MM.1S (cell line): ENCODE measurements at regions not wholly inside any gene's neighbourhood (a gene's known extent, or its start where the extent isn't known, plus 50 kb on each side); places are given as distances from the start of the nearest gene placed in this dataset.
"Not testable (repeated sequence)": the region's sequence is repeated elsewhere in the genome, so short reads cannot be mapped to it uniquely, and the experiment has no call there.

Experiments used
- DNase-seq: peaks from one replicate; pipeline ENCODE4 v3.0.0-alpha.2; 2015
- H2AFZ ChIP-seq: fragments of 300-600 bp; sonication (generic); 2 replicates; pipeline ENCODE4 v1.6.0; 2016; ENCODE audit warnings: antibody characterized with exemption, low read length
- H3F3A ChIP-seq: fragments of 300-600 bp; sonication (generic); 2 replicates; pipeline ENCODE4 v1.6.1; 2016; ENCODE audit warnings: mild to moderate bottlenecking, antibody characterized with exemption, low read length, moderate library complexity, mixed read lengths; ENCODE audit not compliant: insufficient read depth
- H3K27ac ChIP-seq: fragments of 300-600 bp; sonication (generic); 2 replicates; pipeline ENCODE4 v1.5.1; 2016; ENCODE audit warnings: mild to moderate bottlenecking, low read length
- H3K27me3 ChIP-seq: fragments of 300-600 bp; sonication (generic); replicated peaks from 2 replicates; pipeline ENCODE4 v1.6.0; 2016; ENCODE audit warnings: low read length; ENCODE audit not compliant: insufficient read depth
- H3K36me3 ChIP-seq: fragments of 300-600 bp; sonication (generic); replicated peaks from 2 replicates; pipeline ENCODE4 v1.6.1; 2016; ENCODE audit warnings: mild to moderate bottlenecking, low read length, mixed read lengths; ENCODE audit not compliant: insufficient read depth
- H3K4me1 ChIP-seq: fragments of 300-600 bp; sonication (generic); 2 replicates; pipeline ENCODE4 v1.6.1; 2016; ENCODE audit warnings: low read length, mixed read lengths
- H3K4me2 ChIP-seq: fragments of 300-600 bp; sonication (generic); 2 replicates; pipeline ENCODE4 v1.6.0; 2016; ENCODE audit warnings: low read depth, low read length
- H3K4me3 ChIP-seq: fragments of 300-600 bp; sonication (generic); 2 replicates; pipeline ENCODE4 v1.5.1; 2016; ENCODE audit warnings: low read length, mixed read lengths
- H3K79me2 ChIP-seq: fragments of 300-600 bp; sonication (generic); 2 replicates; pipeline ENCODE4 v1.6.1; 2016; ENCODE audit warnings: mixed run types, low read length, mixed read lengths
- H3K9ac ChIP-seq: fragments of 300-600 bp; sonication (generic); 2 replicates; pipeline ENCODE4 v1.6.1; 2016; ENCODE audit warnings: low read length, mixed read lengths
- H3K9me2 ChIP-seq: fragments of 300-600 bp; sonication (generic); replicated peaks from 2 replicates; pipeline ENCODE4 v1.6.1; 2016; ENCODE audit warnings: mild to moderate bottlenecking, low read length, mixed read lengths; ENCODE audit not compliant: insufficient read depth
- H3K9me3 ChIP-seq: fragments of 300-600 bp; sonication (generic); replicated peaks from 2 replicates; pipeline ENCODE4 v1.6.1; 2016; ENCODE audit warnings: mild to moderate bottlenecking, low read length, mixed read lengths; ENCODE audit not compliant: insufficient read depth
- H4K20me1 ChIP-seq: fragments of 300-600 bp; sonication (generic); 2 replicates; pipeline ENCODE4 v1.6.1; 2016; ENCODE audit warnings: mild to moderate bottlenecking, low read length, moderate library complexity, mixed read lengths; ENCODE audit not compliant: insufficient read depth
- EZH2 ChIP-seq: fragments of 300-600 bp; sonication (generic); optimal IDR thresholded peaks from 2 replicates; pipeline ENCODE3; 2017; ENCODE audit warnings: low read depth, mild to moderate bottlenecking, antibody characterized with exemption, low read length, mixed read lengths
- EZH2phosphoT487 ChIP-seq: fragments of 300-600 bp; sonication (generic); IDR thresholded peaks from 2 replicates; pipeline ENCODE4 v1.6.1; 2018; ENCODE audit warnings: antibody characterized with exemption, low read length
- TF ChIP-seq, protein P1 (sequence below): fragments of 300-600 bp; sonication (generic); IDR thresholded peaks from 2 replicates; pipeline ENCODE4 v1.5.1; 2016; ENCODE audit warnings: antibody characterized with exemption, low read length, mixed read lengths

DNA sequence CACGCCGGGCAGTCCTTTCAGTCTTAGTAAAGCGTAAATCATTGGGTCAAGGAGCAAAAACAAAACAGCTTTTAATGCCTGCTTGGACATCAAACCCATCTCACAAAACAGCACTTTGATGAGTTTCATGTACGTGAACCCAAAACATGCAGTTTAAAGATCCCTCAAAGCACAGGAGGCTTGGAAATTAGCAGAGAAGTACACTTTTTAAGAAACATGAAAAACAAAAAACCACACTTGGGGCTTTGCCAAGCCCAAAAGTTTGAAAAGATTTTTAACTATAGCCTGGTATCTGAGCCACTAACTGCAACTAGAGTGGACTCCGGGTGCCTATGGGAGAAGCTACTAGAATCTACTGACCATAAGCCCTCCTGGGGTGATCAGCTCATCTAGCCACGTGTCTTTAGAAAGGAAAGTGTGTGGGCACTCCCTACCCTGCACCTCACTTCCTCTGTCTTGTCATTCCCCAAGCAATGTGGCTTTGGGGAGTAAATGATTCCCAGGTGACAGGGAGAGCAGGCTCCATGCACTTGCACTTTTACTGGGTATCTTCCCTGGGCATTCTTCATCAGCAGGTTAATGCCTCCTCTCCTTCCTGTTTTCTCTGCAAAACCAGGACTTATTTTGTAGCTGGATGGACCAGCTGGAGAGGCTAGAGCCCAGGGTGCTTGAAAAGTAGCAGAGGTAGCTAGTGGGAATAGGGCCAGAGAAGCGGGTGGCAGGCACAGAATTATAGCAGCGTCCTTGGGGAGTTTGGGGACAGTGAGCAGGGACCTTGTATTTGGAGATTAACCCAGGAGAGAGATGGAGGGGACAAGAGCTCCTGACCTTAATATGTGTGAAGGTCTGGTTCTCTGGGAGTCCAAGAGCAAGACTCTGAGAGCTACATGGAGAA lies 339.3 kb downstream of the BCL11B start:
- TF ChIP-seq EZH2phosphoT487 = no peak
- H3K9ac ChIP-seq = no peak overlapping the region
- no peaks in the 10 kb centered on the region for H4K20me1 ChIP-seq
- H3K4me1 ChIP-seq = no peaks in the 10 kb centered on the region
- DNase-seq = no peak
- no peaks in the 10 kb centered on the region for H3F3A ChIP-seq
- H3K27me3 ChIP-seq = no peaks in the 10 kb centered on the region
- H3K36me3 ChIP-seq = no peaks in the 10 kb centered on the region
- H3K27ac ChIP-seq = no peak overlapping the region
- no peaks in the 10 kb centered on the region for H3K9me3 ChIP-seq
- H3K9me2 ChIP-seq = no peaks in the 10 kb centered on the region
- no peaks in the 10 kb centered on the region for H3K79me2 ChIP-seq
- H2AFZ ChIP-seq = no peak overlapping the region
- H3K4me3 ChIP-seq = no peak overlapping the region
- no peak overlapping the region for H3K4me2 ChIP-seq

DNA sequence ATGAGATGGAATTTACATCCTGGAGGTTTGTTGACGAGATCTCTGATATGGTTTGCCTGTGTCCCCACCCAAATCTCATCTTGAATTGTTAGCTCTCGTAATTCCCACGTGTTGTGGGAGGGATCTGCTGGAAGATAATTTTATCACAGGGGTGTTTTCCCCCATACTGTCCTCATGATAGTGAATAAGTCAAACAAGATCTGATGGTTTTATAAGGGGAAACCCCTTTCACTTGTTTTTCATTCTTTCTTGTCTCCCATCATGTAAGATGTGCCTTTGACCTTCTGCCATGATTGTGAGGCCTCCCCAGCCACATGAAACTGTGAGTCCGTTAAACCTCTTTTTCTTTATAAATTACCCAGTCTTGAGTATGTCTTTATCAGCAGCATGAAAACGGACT lies 337.4 kb downstream of the BCL11B start:
- not testable (repeated sequence) for H3K4me3 ChIP-seq, H2AFZ ChIP-seq, DNase-seq, H4K20me1 ChIP-seq, H3K27ac ChIP-seq, H3K9me2 ChIP-seq, H3K4me1 ChIP-seq, H3K4me2 ChIP-seq, H3K9ac ChIP-seq, H3K79me2 ChIP-seq, H3K36me3 ChIP-seq, H3F3A ChIP-seq, H3K27me3 ChIP-seq, H3K9me3 ChIP-seq

DNA sequence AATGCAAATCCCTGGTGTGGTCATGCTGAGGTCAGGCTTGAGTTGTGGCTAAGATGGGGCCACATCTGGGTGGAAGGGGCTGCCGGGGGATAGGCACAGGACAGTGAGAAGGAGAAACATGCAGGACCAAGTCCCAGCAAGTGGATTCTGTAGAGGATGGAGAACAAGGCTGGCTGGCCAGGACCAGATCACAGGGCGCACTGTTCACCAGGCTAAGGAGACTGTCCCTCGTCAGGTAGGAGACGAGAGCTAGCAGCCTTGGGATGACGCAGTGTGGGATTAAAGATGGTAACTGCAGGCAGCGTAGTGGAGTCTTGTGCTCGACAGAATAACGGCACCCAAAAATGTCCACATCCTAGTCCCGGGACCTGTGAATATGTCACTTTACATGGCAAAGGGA lies 336.1 kb downstream of the BCL11B start:
- TF ChIP-seq EZH2 (no peak), EZH2phosphoT487 (no peak)
- TF ChIP-seq, protein P1, sequence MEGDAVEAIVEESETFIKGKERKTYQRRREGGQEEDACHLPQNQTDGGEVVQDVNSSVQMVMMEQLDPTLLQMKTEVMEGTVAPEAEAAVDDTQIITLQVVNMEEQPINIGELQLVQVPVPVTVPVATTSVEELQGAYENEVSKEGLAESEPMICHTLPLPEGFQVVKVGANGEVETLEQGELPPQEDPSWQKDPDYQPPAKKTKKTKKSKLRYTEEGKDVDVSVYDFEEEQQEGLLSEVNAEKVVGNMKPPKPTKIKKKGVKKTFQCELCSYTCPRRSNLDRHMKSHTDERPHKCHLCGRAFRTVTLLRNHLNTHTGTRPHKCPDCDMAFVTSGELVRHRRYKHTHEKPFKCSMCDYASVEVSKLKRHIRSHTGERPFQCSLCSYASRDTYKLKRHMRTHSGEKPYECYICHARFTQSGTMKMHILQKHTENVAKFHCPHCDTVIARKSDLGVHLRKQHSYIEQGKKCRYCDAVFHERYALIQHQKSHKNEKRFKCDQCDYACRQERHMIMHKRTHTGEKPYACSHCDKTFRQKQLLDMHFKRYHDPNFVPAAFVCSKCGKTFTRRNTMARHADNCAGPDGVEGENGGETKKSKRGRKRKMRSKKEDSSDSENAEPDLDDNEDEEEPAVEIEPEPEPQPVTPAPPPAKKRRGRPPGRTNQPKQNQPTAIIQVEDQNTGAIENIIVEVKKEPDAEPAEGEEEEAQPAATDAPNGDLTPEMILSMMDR = no peak
- H3K9me2 ChIP-seq = no peaks in the 10 kb centered on the region
- no peak overlapping the region for H3K27ac ChIP-seq
- no peak for DNase-seq
- H3K4me2 ChIP-seq = no peak overlapping the region
- H3F3A ChIP-seq = no peaks in the 10 kb centered on the region
- H3K79me2 ChIP-seq = no peaks in the 10 kb centered on the region
- H3K4me3 ChIP-seq = no peak overlapping the region
- H3K36me3 ChIP-seq = no peaks in the 10 kb centered on the region
- H2AFZ ChIP-seq = no peak overlapping the region
- no peaks in the 10 kb centered on the region for H3K27me3 ChIP-seq
- no peak overlapping the region for H3K9ac ChIP-seq
- no peaks in the 10 kb centered on the region for H3K4me1 ChIP-seq
- H3K9me3 ChIP-seq = no peaks in the 10 kb centered on the region
- no peaks in the 10 kb centered on the region for H4K20me1 ChIP-seq

DNA sequence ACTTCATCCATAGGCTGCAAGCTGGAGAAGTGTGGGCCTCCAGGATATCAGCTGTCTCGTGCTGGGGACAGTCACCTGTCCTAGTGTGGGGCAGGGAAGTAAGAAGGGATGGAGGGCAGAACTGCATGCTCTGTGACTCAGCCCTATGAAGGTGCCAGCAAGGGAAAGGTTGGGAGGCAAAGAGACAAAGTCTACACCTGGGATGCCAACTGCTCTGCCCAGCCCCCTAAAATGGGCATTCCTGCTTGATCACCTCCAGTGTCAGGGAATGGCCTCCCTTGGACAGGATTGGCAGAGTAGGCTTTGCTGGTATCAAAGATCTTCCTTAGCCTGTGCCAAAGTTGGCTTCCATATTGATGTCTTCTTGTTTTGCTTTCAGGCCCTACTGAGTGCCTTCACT lies 335.0 kb downstream of the BCL11B start:
- no peaks in the 10 kb centered on the region for H3K4me1 ChIP-seq
- no peaks in the 10 kb centered on the region for H3K27me3 ChIP-seq
- H3K36me3 ChIP-seq = no peaks in the 10 kb centered on the region
- no peaks in the 10 kb centered on the region for H3K9me3 ChIP-seq
- TF ChIP-seq, protein P1 = no peak
- no peak for TF ChIP-seq EZH2phosphoT487
- no peak for TF ChIP-seq EZH2
- H2AFZ ChIP-seq = no peak overlapping the region
- no peak overlapping the region for H3K27ac ChIP-seq
- H3K4me3 ChIP-seq = no peak overlapping the region
- no peaks in the 10 kb centered on the region for H4K20me1 ChIP-seq
- no peak for DNase-seq
- no peaks in the 10 kb centered on the region for H3K9me2 ChIP-seq
- H3K79me2 ChIP-seq = no peaks in the 10 kb centered on the region
- H3K4me2 ChIP-seq = no peak overlapping the region
- no peaks in the 10 kb centered on the region for H3F3A ChIP-seq
- no peak overlapping the region for H3K9ac ChIP-seq
